MG63 (cell line): ENCODE measurements at regions not wholly inside any gene's neighbourhood (a gene's known extent, or its start where the extent isn't known, plus 50 kb on each side); places are given as distances from the start of the nearest gene placed in this dataset.
A peak's percentile ranks its signal among the peaks of the same experiment; 100 is the strongest.

ENCODE experiments used
- DNase-seq: peaks from one replicate; pipeline ENCODE4 v3.0.0-alpha.2; 2020
- H3K27me3 ChIP-seq: fragments of 250-450 bp; sonication (Bioruptor Pico); 2 replicates; pipeline ENCODE4 v1.5.1; 2020; ENCODE audit warnings: mild to moderate bottlenecking, moderate library complexity
- H3K36me3 ChIP-seq: fragments of 250-450 bp; sonication (Bioruptor Pico); 2 replicates; pipeline ENCODE4 v1.5.1; 2020; ENCODE audit warnings: mild to moderate bottlenecking, moderate library complexity
- H3K4me3 ChIP-seq: fragments of 250-450 bp; sonication (Bioruptor Pico); 2 replicates; pipeline ENCODE4 v1.5.1; 2020; ENCODE audit warnings: mild to moderate bottlenecking, moderate library complexity
- H3K9me3 ChIP-seq: fragments of 250-450 bp; sonication (Bioruptor Pico); 2 replicates; pipeline ENCODE4 v1.5.1; 2020; ENCODE audit warnings: mild to moderate bottlenecking, moderate library complexity

DNA sequence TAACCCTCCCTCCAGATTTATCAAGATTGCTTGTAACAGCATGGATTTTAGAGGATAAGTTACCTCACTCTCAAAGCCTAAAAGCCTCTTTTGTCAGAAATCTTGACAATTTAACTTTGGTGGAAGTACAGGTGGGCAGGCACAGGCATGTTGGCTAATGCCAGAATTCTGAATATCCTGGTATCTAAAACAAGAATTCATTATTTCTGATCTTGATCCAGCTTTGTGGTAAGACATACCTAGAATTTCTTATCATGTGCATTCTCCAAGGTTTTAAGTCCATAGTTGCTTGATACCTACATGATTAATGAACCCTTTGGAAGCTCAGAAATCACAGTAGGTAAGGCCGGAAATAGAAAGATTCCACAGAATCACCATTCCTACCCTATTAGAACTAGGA, 109.9 kb upstream of the TTC14 start:
- no peak for DNase-seq
- Histone ChIP-seq H3K4me3 (no peak overlapping the region), H3K9me3 (peaks cover 3% of the 10 kb centered on the region; the same call in 1 of the 2 replicates), H3K27me3 (no peaks in the 10 kb centered on the region), H3K36me3 (no peaks in the 10 kb centered on the region)

- H3K27me3 ChIP-seq, result no peaks in the 10 kb centered on the region
- DNase-seq, result no peak
- H3K9me3 ChIP-seq, result peaks cover 15% of the 10 kb centered on the region
- no peak overlapping the region for H3K4me3 ChIP-seq
- no peaks in the 10 kb centered on the region for H3K36me3 ChIP-seq
These were observed 105.0 kb upstream of the TTC14 start for GRCh38 chr3:180496995-180497394.

DNA sequence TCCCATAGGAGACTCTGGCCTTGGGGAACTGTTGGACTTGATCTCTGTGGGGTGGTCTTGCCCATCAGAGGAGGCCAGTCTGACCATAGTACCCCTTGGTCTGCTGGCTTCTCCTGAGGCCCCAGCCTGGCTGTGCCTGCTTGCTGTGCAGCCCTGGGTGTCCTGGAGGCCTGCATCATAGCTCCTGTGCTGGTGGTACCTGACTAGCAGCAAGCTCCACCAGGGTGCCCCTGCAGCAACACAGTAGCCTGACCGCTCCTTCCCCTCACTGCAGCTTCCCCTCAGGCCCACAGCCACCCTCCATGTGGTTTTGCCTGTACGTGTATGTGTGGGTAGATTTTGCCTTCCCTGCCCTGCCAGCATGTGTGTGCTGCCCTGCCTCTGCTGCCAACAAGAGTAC, 85.6 kb upstream of the TTC14 start:
- H3K27me3 ChIP-seq, result no peaks in the 10 kb centered on the region
- H3K9me3 ChIP-seq, result peaks cover 8% of the 10 kb centered on the region
- H3K4me3 ChIP-seq, result no peak overlapping the region
- H3K36me3 ChIP-seq, result no peaks in the 10 kb centered on the region
- no peak for DNase-seq

GRCh38 chr3:180523040-180523439, 78.9 kb upstream of the TTC14 start:
- Histone ChIP-seq H3K4me3 (no peak overlapping the region), H3K36me3 (no peaks in the 10 kb centered on the region), H3K9me3 (peaks cover 8% of the 10 kb centered on the region)

GRCh38 chr3:180528843-180529242, 73.1 kb upstream of the TTC14 start:
- Histone ChIP-seq H3K9me3 (no peaks in the 10 kb centered on the region), H3K36me3 (no peaks in the 10 kb centered on the region), H3K4me3 (no peak overlapping the region), H3K27me3 (no peaks in the 10 kb centered on the region)
- no peak for DNase-seq

More at GRCh38 chr3:180523040-180523439, 78.9 kb upstream of the TTC14 start:
- DNase-seq, result no peak
- H3K27me3 ChIP-seq, result no peaks in the 10 kb centered on the region

- Histone ChIP-seq H3K36me3 (no peaks in the 10 kb centered on the region), H3K9me3 (no peaks in the 10 kb centered on the region), H3K4me3 (no peak overlapping the region), H3K27me3 (no peaks in the 10 kb centered on the region)
- no peak for DNase-seq
These were observed 72.2 kb upstream of the TTC14 start for GRCh38 chr3:180529778-180530177.

DNA sequence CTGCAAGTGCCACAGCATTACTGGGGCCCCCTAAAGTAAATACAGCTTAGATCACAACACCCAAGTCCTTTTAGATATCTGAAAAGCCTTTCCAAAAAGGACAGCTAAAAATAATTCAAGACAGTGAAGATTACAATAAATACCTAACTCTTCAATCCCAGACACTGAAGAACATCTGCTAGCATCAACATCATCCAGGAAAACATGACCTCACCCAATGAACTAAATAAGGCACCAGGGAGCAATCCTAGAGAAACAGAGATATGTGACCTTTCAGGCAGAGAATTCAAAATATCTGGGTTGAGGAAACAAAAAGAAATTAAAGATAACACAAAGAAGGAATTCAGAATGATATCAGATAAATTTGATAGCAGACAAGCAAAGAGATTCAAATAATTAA, 71.7 kb upstream of the TTC14 start:
- no peak for DNase-seq
- H3K27me3 ChIP-seq, result no peaks in the 10 kb centered on the region
- no peak overlapping the region for H3K4me3 ChIP-seq
- H3K36me3 ChIP-seq, result no peaks in the 10 kb centered on the region
- H3K9me3 ChIP-seq, result no peaks in the 10 kb centered on the region

DNA sequence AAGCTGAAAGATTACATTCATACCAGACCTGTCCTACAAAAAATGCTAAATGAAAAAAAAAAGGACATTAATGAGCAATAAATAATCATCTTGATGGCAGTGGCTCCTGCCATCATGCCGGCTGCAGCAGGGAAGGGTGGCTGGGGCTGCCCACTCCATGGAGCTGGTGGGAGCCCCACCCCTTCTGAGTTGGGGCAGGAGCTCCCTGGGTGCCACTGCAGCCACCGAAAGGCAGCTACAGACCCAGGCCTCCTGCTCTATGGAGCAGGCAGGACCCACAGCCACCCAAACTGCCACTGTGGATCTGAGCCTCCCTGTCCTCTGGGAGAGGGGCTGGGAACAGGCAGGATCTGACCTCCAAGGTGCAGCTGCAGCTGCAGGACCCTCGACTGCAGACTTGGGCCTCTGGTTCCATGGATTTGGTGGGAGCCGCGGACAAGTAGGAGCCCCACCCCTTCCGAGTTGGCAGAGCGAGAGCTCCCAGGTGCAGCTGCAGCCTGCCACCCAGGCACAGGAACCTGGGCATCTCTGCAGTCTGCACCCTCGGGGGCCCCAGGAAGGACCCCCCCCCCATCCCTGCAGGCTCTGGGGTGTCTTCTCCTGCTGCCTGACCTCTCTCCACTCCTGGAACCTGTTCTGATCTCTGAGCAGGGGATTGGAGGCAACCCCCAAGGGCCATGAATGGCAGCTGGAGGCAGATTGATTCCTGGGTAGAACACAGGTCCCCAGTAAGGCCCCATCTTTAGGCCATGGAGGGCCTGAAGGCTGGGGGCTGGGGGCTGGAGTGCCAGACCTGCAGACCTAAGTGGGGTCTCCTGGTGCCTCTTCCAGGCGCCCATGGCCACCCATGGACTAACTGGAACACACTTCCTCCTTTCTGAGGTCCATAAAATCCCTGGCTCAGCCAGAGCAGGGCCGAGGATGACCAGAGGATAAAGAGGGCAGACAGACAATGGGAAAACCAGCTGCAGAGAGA, 70.4 kb upstream of the TTC14 start:
- no peak overlapping the region for H3K4me3 ChIP-seq

DNA sequence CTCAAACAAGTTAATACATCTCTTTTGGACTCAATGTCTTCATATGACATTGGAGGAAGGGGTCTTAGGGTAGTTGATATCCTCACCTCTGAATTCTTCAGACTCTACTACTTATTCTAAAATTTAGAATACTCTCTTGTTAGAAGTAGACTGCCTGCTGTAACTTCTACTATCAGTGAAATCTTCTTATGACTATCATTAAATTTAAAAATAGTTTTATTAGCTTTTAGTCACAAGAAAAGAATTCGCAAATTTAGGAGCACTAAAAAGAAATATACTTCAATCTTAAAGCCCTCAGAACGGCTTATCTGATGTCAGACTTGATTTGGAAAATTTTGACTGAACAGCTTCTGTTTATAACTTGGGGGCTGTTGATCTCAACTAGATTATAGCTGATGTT, 67.1 kb upstream of the TTC14 start:
- Histone ChIP-seq H3K4me3 (no peak overlapping the region), H3K36me3 (no peaks in the 10 kb centered on the region), H3K9me3 (peaks cover 5% of the 10 kb centered on the region), H3K27me3 (no peaks in the 10 kb centered on the region)
- no peak for DNase-seq

More for the DNA sequence above, 70.4 kb upstream of the TTC14 start:
- Histone ChIP-seq H3K9me3 (no peaks in the 10 kb centered on the region), H3K36me3 (no peaks in the 10 kb centered on the region), H3K27me3 (no peaks in the 10 kb centered on the region)
- DNase-seq, result no peak

DNA sequence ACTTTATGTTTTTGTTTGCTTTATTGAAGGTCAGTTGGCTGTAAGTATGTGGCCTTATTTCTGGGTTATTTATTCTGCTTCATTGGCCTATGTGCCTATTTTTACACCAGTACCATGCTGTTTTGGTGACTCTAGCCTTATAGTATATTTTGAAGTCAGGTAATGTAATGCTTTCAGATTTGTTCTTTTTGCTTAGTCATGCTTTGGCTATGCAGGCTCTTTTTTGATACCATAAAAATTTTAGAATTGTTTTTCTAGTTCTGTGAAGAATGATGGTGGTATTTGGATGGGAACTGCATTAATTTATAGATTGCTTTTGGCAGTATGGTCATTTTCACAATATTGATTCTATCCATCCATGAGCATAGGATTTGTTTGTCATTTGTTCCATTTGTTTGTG, 63.5 kb upstream of the TTC14 start:
- H3K9me3 ChIP-seq, result peaks cover 5% of the 10 kb centered on the region
- no peak overlapping the region for H3K4me3 ChIP-seq
- H3K36me3 ChIP-seq, result no peaks in the 10 kb centered on the region
- no peaks in the 10 kb centered on the region for H3K27me3 ChIP-seq
- DNase-seq, result no peak

DNA sequence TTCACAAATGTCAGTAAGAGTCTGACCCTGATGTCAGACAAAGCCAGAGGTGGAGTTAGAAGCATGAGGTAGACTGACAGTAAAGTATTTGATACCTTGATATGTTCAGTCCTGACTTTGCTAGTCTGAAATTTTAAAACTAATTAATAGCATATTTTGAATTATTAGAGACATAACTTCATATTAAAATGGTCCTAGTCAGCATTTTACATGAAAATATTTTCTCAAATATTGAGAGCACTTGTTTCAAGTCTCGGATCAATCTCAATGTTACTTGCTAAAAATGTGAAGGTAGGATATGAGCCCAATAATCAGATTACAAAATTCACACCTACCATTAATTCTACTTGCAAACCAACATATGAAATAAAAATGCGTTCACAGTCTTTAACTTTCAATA, 58.1 kb upstream of the TTC14 start:
- DNase-seq, result no peak
- no peaks in the 10 kb centered on the region for H3K9me3 ChIP-seq
- H3K27me3 ChIP-seq, result no peaks in the 10 kb centered on the region
- no peak overlapping the region for H3K4me3 ChIP-seq
- no peaks in the 10 kb centered on the region for H3K36me3 ChIP-seq

DNA sequence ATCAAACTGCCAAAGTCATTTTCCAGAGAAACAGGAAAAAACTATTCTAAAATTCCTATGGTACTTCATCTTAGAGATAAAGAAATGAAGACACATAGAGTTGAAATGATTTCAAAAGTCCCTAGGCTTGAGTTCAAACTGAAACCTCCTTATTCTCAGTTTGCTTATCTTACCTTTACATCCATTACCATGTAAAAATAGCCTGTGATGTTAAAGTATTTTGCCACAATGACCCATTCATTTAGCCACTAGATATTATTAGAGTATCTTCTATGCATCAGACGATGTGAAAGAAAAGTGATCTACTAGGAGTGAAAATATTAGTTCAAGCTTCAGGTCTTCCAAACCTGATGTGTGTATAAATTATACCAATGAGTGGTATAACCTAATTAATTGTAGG, 55.1 kb upstream of the TTC14 start:
- DNase-seq, result no peak
- H3K36me3 ChIP-seq, result no peaks in the 10 kb centered on the region
- no peaks in the 10 kb centered on the region for H3K9me3 ChIP-seq
- no peak overlapping the region for H3K4me3 ChIP-seq
- H3K27me3 ChIP-seq, result no peaks in the 10 kb centered on the region

DNA sequence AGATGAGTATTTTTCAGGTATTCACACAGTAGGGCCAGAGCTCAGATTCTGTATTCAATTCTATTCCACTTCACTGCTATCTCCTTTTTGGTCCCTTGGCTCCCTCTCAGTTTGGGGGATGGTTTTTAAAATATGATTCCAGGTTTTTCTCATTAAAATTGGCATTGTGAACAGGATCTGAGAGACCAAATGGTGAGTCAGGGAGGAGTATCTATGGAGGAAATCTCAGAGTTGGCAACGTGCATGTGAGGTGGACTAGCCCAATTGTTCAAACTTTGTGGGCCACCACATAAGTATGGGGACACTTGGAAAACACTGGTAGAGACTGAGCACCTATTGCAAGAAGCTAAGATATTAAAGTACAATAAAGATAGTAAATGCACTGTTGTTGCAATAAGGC, 53.9 kb upstream of the TTC14 start:
- DNase-seq, result peak; percentile 27
- Histone ChIP-seq H3K27me3 (no peaks in the 10 kb centered on the region), H3K9me3 (no peaks in the 10 kb centered on the region), H3K4me3 (no peak overlapping the region), H3K36me3 (no peaks in the 10 kb centered on the region)
